PC-3 (cell line): ENCODE measurements at regions not wholly inside any gene's neighbourhood (a gene's known extent, or its start where the extent isn't known, plus 50 kb on each side); places are given as distances from the start of the nearest gene placed in this dataset.

ENCODE experiments used
- EZH2 ChIP-seq: fragments of 300-600 bp; sonication (generic); IDR thresholded peaks from one replicate; pipeline ENCODE4 v1.6.1; 2017; ENCODE audit warnings: antibody characterized with exemption, mild to moderate bottlenecking, low read length; ENCODE audit not compliant: unreplicated experiment
- EZH2phosphoT487 ChIP-seq: fragments of 300-600 bp; sonication (generic); IDR thresholded peaks from 2 replicates; pipeline ENCODE4 v1.6.1; 2018; ENCODE audit warnings: mild to moderate bottlenecking, antibody characterized with exemption, low read length, borderline replicate concordance
- TF ChIP-seq, protein P1 (sequence below): fragments of 300-600 bp; sonication (generic); conservative IDR thresholded peaks from 2 replicates; pipeline ENCODE4 v1.5.1; 2017; ENCODE audit warnings: antibody characterized with exemption, low read depth, mild to moderate bottlenecking, low read length

DNA sequence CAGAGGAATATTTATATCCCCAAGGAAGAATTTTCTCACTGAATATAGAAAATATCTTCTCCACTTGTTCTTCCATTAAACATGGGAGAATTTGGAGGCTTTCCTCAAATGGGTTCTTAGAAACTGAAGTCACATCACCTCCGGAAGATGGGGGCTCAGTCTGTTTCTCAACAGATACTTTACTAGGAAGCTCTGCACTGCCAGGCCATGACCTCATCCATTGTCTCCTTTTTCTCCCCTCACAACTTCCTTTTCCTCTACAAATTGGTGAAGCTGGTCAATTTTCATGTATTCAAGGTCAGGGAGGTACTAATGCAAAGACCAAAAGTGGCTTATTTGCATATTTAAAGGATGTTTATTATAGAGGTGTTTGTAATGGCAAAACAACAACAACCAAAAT, 173.1 kb downstream of the RNF152 start:
- TF ChIP-seq, protein P1, sequence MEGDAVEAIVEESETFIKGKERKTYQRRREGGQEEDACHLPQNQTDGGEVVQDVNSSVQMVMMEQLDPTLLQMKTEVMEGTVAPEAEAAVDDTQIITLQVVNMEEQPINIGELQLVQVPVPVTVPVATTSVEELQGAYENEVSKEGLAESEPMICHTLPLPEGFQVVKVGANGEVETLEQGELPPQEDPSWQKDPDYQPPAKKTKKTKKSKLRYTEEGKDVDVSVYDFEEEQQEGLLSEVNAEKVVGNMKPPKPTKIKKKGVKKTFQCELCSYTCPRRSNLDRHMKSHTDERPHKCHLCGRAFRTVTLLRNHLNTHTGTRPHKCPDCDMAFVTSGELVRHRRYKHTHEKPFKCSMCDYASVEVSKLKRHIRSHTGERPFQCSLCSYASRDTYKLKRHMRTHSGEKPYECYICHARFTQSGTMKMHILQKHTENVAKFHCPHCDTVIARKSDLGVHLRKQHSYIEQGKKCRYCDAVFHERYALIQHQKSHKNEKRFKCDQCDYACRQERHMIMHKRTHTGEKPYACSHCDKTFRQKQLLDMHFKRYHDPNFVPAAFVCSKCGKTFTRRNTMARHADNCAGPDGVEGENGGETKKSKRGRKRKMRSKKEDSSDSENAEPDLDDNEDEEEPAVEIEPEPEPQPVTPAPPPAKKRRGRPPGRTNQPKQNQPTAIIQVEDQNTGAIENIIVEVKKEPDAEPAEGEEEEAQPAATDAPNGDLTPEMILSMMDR, result no peak
- TF ChIP-seq EZH2 (no peak), EZH2phosphoT487 (no peak)
